Tibial nerve (tissue), 4 donors: ENCODE measurements at regions not wholly inside any gene's neighbourhood (a gene's known extent, or its start where the extent isn't known, plus 50 kb on each side); places are given as distances from the start of the nearest gene placed in this dataset.
"Not testable (repeated sequence)": the region's sequence is repeated elsewhere in the genome, so short reads cannot be mapped to it uniquely, and the experiment has no call there.

ENCODE experiments used
- DNase-seq, 2 donors: peaks; one replicate each; pipeline ENCODE4 v3.0.0-alpha.2; 2019; ENCODE audit warnings: low spot score in 2 of 2
- H3K27ac ChIP-seq, 4 donors: fragments of 200-600 bp; sonication (generic) in 3 of 4; one replicate each; pipeline ENCODE4 v1.5.1; 2017 to 2019; ENCODE audit warnings: mild to moderate bottlenecking in 1 of 4
- H3K27me3 ChIP-seq, 2 donors: fragments of 200-600 bp; sonication (generic) in 1 of 2; one replicate each; pipeline versions ENCODE4 v1.5.1 to v1.6.0; 2017 to 2019
- H3K36me3 ChIP-seq, 3 donors: fragments of 200-600 bp; sonication (generic); one replicate each; pipeline ENCODE4 v1.5.1; 2018 to 2019
- H3K4me1 ChIP-seq, 4 donors: fragments of 200-600 bp; sonication (generic) in 3 of 4; one replicate each; pipeline ENCODE4 v1.5.1; 2017 to 2019
- H3K4me3 ChIP-seq, 4 donors: fragments of 200-600 bp; sonication (generic) in 3 of 4; one replicate each; pipeline ENCODE4 v1.5.1; 2017 to 2019; ENCODE audit warnings: mild to moderate bottlenecking in 1 of 4, moderate library complexity in 1 of 4
- H3K9me3 ChIP-seq, 4 donors: fragments of 200-600 bp; sonication (generic) in 3 of 4; one replicate each; pipeline ENCODE4 v1.5.1; 2017 to 2019
- EP300 ChIP-seq, 2 donors: sonication (generic); formaldehyde crosslinking; IDR thresholded peaks; one replicate each; pipeline ENCODE4 v1.6.1; 2017; ENCODE audit warnings: antibody characterized with exemption in 2 of 2, mild to moderate bottlenecking in 1 of 2
- POLR2A ChIP-seq, 2 donors: fragments of 450-650 bp; IDR thresholded peaks; one replicate each; pipeline ENCODE4 v1.6.1; 2017; ENCODE audit warnings: antibody characterized with exemption in 2 of 2, mild to moderate bottlenecking in 2 of 2, moderate library complexity in 2 of 2
- WGBS, 2 donors: methylation state at CpG; one replicate each; pipeline ENCODE4 v1.1.5; 2018; 5-methylcytosine and 5-hydroxymethylcytosine counted together
- TF ChIP-seq, protein P1 (sequence below), 5 experiments: fragments of 200-600 bp in 3 of 5; fragments of 450-650 bp in 2 of 5; sonication (generic) in 3 of 5; IDR thresholded peaks; one replicate each; pipeline ENCODE4 v1.5.1; 2016 to 2019; ENCODE audit warnings: antibody characterized with exemption in 5 of 5, mild to moderate bottlenecking in 3 of 5, moderate library complexity in 2 of 5

DNA sequence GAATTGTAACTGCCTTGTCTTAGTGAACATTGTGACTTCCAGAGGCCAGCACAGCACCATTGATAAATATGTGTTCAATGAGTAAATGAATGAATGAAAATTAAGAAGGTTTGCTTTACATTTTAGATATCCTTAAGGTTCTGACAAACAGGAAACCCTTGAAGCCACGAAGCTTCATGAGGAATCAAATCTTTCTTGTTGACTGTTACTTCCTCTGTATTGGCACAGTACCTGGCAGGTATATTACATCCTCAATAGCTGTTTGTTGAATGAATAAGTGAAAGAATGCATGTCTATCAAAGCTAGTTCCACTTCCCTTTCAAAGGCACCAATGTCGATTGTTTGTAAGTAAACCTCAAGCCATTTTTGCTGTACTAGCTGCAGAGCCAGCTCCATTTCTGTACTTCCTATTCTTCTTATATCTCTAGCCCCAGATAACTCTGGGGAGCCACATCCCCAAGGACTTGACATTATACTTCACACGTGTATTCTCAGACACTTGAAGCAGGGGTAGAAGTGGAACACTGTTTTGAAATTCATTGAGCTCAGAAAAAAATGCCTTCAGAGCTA lies 140.3 kb upstream of the RAG2 start:
- Histone ChIP-seq H3K36me3 (no peaks in the 10 kb centered on the region), H3K4me1 (no peaks in the 10 kb centered on the region), H3K27ac (no peak overlapping the region), H3K27me3 (no peaks in the 10 kb centered on the region), H3K9me3 (peaks cover 0 to 9% (median 0%) of the 10 kb centered on the region in 4 donors), H3K4me3 (no peak overlapping the region)
- 44 to 50% methylated on average over 3 of the region's 3 CpGs for WGBS, 2 donors
- no peak for DNase-seq
- TF ChIP-seq, protein P1, sequence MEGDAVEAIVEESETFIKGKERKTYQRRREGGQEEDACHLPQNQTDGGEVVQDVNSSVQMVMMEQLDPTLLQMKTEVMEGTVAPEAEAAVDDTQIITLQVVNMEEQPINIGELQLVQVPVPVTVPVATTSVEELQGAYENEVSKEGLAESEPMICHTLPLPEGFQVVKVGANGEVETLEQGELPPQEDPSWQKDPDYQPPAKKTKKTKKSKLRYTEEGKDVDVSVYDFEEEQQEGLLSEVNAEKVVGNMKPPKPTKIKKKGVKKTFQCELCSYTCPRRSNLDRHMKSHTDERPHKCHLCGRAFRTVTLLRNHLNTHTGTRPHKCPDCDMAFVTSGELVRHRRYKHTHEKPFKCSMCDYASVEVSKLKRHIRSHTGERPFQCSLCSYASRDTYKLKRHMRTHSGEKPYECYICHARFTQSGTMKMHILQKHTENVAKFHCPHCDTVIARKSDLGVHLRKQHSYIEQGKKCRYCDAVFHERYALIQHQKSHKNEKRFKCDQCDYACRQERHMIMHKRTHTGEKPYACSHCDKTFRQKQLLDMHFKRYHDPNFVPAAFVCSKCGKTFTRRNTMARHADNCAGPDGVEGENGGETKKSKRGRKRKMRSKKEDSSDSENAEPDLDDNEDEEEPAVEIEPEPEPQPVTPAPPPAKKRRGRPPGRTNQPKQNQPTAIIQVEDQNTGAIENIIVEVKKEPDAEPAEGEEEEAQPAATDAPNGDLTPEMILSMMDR (IDR thresholded peaks at IDR 0.05) = no peak
- no peak for TF ChIP-seq POLR2A (IDR thresholded peaks at IDR 0.05)
- TF ChIP-seq EP300 (IDR thresholded peaks at IDR 0.05) = no peak

DNA sequence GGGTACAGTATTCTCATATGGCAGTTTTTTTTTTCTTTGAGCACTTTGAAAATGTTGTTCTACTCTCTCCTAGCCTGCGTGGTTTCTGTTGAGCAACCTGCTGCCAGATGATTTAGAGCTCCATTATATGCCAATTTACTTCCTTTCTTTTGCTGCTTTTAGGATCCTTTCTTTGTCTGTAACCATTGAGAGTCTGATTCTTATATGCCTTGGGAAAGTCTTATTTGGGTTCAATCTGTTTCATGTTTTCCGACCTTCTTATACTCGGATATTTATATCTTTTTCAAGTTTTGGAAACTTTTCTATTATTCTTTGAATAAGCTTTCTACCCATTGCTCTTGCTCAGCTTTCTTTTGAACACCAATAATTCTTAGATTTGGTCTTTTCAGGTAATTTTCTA lies 138.1 kb upstream of the RAG2 start:
- H3K4me3 ChIP-seq = no peak overlapping the region
- no peak overlapping the region for H3K27ac ChIP-seq
- TF ChIP-seq EP300 (IDR thresholded peaks at IDR 0.05) = no peak
- no peak for TF ChIP-seq POLR2A (IDR thresholded peaks at IDR 0.05)
- TF ChIP-seq, protein P1 (IDR thresholded peaks at IDR 0.05) = no peak
- no peaks in the 10 kb centered on the region for H3K27me3 ChIP-seq
- H3K9me3 ChIP-seq = peaks cover 0 to 9% (median 0%) of the 10 kb centered on the region in 4 donors
- no peaks in the 10 kb centered on the region for H3K36me3 ChIP-seq
- H3K4me1 ChIP-seq = no peaks in the 10 kb centered on the region
- no peak for DNase-seq
- WGBS, 2 donors = 82 to 83% methylated on average over 3 of the region's 3 CpGs

DNA sequence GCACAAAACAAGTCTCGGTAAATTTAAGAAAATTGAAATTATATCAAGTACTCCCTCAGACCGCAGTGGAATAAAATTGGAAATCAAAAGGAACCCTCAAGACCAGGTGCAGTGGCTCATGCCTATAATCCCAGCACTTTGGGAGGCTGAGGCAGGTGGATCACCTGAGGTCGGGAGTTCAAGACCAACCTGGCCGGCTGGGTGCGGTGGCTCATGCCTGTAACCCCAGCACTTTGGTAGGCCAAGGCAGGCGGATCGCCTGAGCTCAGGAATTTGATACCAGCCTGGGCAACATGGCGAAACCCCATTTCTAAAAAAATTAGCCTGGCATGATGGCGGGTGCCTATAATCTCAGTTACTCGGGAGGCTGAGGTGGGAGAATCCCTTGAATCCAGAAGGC lies 135.7 kb upstream of the RAG2 start:
- not testable (repeated sequence) for H3K36me3 ChIP-seq, H3K27me3 ChIP-seq, H3K4me3 ChIP-seq, H3K27ac ChIP-seq, H3K9me3 ChIP-seq, DNase-seq, H3K4me1 ChIP-seq
- WGBS, 2 donors = 93% methylated on average over 10 of the region's 10 CpGs

DNA sequence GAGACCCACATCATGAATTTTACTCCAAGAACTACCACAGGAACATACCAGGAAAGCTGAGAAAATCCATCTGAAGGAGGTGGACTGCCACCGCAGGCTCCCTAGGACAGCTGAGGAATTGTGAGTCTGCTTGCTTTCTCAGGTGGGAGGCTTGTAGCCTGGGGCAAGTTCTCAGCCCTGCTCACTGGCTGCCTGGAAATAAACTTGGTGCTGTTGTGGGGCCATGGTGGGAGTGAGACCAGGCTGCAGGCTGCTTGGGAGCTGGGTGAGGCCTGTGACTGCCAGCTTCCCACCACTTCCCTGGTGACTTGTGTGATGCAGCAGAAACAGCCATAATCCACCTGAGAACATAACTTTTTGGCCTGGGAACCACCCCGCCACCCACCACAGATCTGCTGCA lies 132.7 kb upstream of the RAG2 start:
- H3K4me3 ChIP-seq = no peak overlapping the region
- no peak overlapping the region for H3K27ac ChIP-seq
- no peaks in the 10 kb centered on the region for H3K4me1 ChIP-seq
- peaks cover 0 to 4% (median 0%) of the 10 kb centered on the region in 4 donors for H3K9me3 ChIP-seq
- no peaks in the 10 kb centered on the region for H3K36me3 ChIP-seq
- WGBS, 2 donors = 92 to 100% methylated on average over 1 to 2 of the region's 2 CpGs
- TF ChIP-seq POLR2A (IDR thresholded peaks at IDR 0.05) (no peak), EP300 (IDR thresholded peaks at IDR 0.05) (no peak)
- TF ChIP-seq, protein P1 (IDR thresholded peaks at IDR 0.05) = no peak
- H3K27me3 ChIP-seq = no peaks in the 10 kb centered on the region
- no peak for DNase-seq

DNA sequence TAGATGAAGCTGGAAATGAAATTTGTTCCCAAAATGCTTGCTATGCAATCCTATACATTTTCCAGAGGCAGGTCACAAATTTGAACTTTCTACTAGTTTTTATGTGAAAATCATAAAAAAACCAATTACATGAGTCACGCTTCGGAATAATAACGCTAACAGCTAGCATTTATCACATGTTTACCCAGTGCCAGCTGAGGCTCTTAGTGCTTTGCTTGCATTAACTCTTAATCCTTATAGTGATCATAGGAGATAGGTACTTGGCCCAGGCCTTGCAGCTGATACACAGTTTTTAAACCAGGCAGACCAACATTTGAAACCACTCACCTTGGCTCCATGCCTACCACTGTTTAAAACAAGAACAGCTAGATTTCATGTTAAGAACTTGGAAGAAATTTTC lies 131.8 kb upstream of the RAG2 start:
- TF ChIP-seq POLR2A (IDR thresholded peaks at IDR 0.05) (no peak), EP300 (IDR thresholded peaks at IDR 0.05) (no peak)
- TF ChIP-seq, protein P1 (IDR thresholded peaks at IDR 0.05) = no peak
- no peak for DNase-seq
- Histone ChIP-seq H3K36me3 (no peaks in the 10 kb centered on the region), H3K9me3 (no peaks in the 10 kb centered on the region), H3K4me1 (no peaks in the 10 kb centered on the region), H3K27me3 (no peaks in the 10 kb centered on the region), H3K4me3 (no peak overlapping the region), H3K27ac (no peak overlapping the region)
- 59 to 79% methylated on average over 3 of the region's 3 CpGs for WGBS, 2 donors

DNA sequence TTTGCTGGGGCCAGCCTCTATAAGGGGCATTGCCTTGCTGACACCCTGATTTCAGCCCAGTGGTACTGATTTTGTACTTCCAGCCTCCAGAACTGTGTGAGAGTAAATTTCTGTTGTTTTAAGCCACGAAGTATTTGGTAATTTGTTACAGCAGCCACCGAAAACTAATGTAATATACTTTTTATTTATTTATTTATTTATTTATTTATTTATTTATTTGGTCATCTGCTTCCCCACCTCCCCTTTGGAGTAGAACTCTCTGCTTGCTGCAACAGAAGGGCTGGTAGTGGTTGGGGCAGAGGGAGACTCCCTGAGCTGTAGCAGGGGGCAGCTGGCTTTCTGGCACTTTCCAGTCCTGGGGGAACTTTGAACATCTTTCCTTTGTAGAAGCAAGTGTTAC lies 128.4 kb upstream of the RAG2 start:
- no peak overlapping the region for H3K27ac ChIP-seq
- no peaks in the 10 kb centered on the region for H3K27me3 ChIP-seq
- TF ChIP-seq POLR2A (IDR thresholded peaks at IDR 0.05) = no peak
- TF ChIP-seq EP300 (IDR thresholded peaks at IDR 0.05) = no peak
- TF ChIP-seq, protein P1 (IDR thresholded peaks at IDR 0.05) = no peak
- no peaks in the 10 kb centered on the region for H3K9me3 ChIP-seq
- no peaks in the 10 kb centered on the region for H3K36me3 ChIP-seq
- no peak for DNase-seq
- H3K4me3 ChIP-seq = no peak overlapping the region
- WGBS, 2 donors = 92% methylated on average over 2 of the region's 2 CpGs
- H3K4me1 ChIP-seq = no peaks in the 10 kb centered on the region
